Posterior vena cava (tissue), 2 donors: ENCODE measurements at regions not wholly inside any gene's neighbourhood (a gene's known extent, or its start where the extent isn't known, plus 50 kb on each side); places are given as distances from the start of the nearest gene placed in this dataset.
"Not testable (repeated sequence)": the region's sequence is repeated elsewhere in the genome, so short reads cannot be mapped to it uniquely, and the experiment has no call there.

ENCODE experiments used
- DNase-seq: peaks from one replicate; pipeline ENCODE4 v3.0.0-alpha.2; 2020; ENCODE audit warnings: low spot score
- intact Hi-C, 2 donors: fragments of 100-400 bp; cut with DNase I; formaldehyde crosslinking; loops; one replicate each; pipeline versions ENCODE4 v1.14.1 to v1.14.2; 2022 to 2023
- donor health status: DM: yes; HTN: yes; CAD: no.
- donor health status: DM: yes; HTN: yes; CAD: no.

DNA sequence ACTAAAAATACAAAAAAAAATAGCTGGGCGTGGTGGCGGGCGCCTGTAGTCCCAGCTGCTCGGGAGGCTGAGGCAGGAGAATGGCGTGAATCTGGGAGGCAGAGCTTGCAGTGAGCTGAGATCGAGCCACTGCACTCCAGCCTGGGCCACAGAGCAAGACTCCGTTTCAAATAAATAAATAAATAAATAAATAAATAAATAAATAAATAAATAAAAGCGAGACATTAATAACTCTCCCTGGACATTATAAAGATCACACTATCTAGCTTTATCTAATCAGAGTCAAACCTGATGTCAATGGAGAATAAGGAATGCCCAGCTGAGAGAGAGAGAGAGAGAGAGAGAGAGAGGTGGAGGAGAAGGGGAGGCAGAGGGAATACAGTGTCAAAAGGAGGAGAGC lies 476.2 kb downstream of the FBXO15 start:
- intact Hi-C loops, DNase-seq: not testable (repeated sequence)

DNA sequence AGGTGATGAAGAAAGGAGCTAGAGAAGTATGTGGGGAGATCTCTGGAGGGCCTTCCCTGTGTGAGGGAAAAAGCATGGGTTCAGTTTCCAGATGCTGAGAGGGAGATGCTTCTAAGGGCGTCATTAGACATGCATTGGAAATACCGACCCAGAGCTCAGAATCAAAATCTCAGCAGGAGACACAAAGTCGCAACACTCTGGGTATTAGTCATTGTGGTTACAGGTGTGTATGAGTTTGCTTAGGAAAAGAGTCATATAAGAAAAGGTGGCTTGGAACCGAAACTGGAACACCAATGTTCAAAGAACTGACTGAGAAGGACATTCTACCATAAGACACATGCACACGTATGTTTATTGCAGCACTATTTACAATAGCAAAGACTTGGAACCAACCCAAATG lies 477.1 kb downstream of the FBXO15 start:
- DNase-seq: no peak
- intact Hi-C loops: no loop called here

GRCh38 chr18:73670039-73670438 lies 477.6 kb downstream of the FBXO15 start:
- intact Hi-C loops: no loop called here
- no peak for DNase-seq

- intact Hi-C loops: no loop called here
- no peak for DNase-seq
These were observed 478.3 kb downstream of the FBXO15 start for GRCh38 chr18:73669297-73669696.

GRCh38 chr18:73668051-73668450 lies 479.6 kb downstream of the FBXO15 start:
- DNase-seq: no peak

DNA sequence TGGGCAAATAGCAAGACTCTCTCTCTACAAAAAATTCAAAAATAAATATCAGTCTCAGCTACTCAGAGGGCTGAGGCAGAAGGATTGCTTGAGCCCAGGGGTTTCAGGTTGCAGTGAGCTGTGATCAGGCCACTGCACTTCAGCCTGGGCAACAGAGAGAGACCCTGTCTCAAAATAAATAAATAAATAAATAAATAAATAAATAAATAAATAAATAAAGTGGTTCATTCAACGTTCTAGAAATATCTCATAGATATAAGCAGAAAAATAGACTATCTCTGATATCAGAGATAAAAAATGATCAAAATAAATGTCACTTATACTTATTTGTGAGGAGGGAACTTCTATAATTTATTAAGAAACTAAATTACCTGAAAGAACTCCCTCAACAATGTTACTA lies 480.9 kb downstream of the FBXO15 start:
- DNase-seq: no peak
- intact Hi-C loops: no loop called here

More at GRCh38 chr18:73668051-73668450, 479.6 kb downstream of the FBXO15 start:
- intact Hi-C loops: no loop called here

- no peak for DNase-seq
- intact Hi-C loops: no loop called here
These were observed 482.7 kb downstream of the FBXO15 start for GRCh38 chr18:73664896-73665295.

DNA sequence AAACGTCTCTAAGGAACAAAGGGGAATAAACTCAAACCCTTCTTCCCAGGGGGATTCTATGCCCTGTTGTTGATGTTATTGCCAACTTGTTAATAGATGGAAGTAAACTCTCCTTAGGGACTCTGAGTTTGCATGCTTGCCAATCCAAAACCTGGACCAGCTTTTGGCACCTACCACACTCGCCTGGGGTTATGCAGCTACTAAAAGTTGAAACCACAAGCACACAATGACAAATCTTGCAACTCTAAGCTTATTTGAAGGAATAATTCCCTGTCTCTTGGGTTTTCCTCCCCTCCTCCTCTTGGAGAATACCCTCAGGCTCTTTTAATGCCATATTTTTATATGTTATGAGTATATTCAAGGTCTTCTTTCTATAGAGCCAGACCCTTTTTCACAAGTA lies 484.1 kb downstream of the FBXO15 start:
- intact Hi-C loops: no loop called here
- no peak for DNase-seq

GRCh38 chr18:73662421-73662820 lies 485.2 kb downstream of the FBXO15 start:
- DNase-seq: no peak
- intact Hi-C loops: no loop called here

- DNase-seq: no peak
- intact Hi-C loops: no loop called here
These were observed 486.4 kb downstream of the FBXO15 start for GRCh38 chr18:73660931-73661856.

- intact Hi-C loops: no loop called here
- DNase-seq: no peak
These were observed 490.9 kb downstream of the FBXO15 start for GRCh38 chr18:73656691-73657090.

DNA sequence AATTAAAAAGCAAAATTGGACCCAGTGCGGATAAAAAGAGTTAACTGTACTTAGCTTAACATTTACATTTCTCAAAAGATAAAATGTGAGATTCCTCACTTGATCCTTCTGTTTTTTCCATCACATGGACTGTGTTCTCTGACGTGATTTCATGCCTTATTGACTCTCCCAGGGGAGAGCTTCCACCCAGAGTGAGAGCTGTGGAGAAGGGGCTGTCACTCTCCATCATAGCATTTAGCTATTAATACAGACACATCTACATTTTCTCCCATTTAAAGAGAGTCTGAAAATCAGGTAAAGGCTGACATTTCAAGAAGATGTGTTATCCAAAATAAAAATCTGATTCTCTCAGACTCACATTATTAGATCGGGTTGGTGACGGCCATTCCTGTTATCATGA lies 493.8 kb downstream of the FBXO15 start:
- intact Hi-C loops: no loop called here
- no peak for DNase-seq

DNA sequence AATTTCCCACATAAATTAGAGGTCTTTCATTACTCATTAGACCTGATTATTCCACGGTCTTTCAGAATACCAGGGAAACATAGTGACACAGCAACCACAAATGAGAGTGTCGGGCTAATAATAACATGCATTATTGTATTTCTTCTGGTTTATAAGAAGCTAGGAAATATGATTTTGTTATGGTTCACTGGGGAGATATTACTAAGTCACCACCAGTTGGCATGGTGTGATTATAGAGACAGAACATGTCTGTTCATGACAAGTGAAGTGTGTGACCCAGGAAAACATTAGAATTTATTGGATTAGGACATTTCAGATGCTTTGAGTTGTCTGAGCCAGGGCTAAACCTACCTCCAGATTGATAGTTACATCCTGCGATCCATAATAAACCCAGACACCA lies 494.4 kb downstream of the FBXO15 start:
- no peak for DNase-seq
- intact Hi-C loops: no loop called here

DNA sequence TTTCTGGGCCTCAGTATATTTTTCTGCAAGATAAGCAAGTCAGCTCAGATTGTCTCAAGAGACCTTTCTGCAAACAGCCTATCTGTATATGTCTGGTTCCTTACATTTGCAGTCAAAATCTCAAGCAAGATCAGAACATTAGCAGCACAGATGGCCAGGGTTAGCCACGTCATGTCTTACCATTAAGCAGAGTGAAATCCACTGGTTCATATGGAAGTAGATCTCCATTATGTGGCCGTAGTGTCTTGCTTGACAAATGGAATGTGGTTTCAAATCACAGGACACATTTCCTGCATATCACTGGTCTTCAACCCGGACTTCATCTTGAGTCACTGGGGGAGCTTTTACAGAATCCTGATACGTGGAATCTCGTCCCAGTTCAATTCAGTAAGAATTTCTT lies 500.2 kb downstream of the FBXO15 start:
- DNase-seq: no peak
- intact Hi-C loops: no loop called here

GRCh38 chr18:73646772-73647171 lies 500.9 kb downstream of the FBXO15 start:
- no peak for DNase-seq
- intact Hi-C loops: no loop called here

DNA sequence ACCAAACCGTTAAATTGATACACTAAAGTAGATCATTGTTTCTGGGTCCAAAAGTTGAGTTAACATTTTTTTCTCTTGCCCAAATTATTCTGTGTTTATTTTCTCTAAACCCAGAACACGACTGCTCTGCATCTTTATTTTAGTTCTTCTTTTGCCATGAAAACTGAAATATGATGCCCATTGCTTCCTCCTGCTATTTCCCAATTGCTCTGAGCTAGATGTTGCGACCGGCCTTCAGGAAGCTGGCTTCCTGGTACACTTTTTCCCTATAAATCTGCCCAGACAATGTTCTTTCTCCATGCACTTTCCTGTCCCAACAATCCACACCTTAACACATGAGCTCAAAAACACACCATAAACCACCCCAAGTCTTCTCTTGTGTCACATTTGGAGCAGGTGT lies 501.4 kb downstream of the FBXO15 start:
- intact Hi-C loops: no loop called here
- DNase-seq: no peak

- intact Hi-C loops: no loop called here
- DNase-seq: no peak
These were observed 502.4 kb downstream of the FBXO15 start for GRCh38 chr18:73645160-73645715.

- intact Hi-C loops: no loop called here
- no peak for DNase-seq
These were observed 507.8 kb downstream of the FBXO15 start for GRCh38 chr18:73639788-73640187.

DNA sequence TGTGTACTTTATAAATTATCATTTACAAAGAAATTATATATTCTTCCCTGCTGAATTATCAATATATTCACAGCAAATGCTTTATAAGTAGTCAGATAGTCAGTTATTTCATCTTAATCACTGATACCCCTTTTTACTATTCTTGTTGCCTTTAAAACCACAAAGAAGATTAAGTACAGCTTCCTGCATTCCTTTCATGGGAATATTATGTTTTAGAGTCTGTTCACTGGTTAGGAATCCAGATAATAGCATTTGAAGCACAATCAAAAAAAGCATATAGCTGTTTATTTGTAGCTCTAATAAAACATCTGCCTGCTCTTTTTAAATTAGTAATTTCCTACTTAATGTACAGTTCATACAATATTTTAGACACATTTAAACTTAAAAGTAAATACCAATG lies 508.9 kb downstream of the FBXO15 start:
- DNase-seq: no peak
- intact Hi-C loops: no loop called here

DNA sequence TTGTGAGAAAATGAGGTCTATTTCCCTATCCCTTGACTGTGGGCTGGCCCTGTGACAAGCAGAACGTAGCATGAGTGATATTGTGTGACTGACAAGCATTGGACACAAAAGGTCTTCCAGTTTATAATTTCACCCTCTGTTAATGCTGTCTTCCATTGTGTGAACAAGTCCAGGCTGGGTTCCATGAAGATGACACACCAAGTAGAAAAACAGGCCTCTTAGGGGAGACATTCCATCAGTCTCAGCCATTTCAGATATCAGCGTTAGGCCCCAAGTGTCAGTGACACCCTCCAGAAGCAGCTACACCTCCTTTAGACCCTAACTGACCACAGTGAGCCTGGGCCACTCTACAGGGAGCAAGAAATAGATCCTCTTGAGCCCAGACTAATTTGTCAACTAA lies 511.3 kb downstream of the FBXO15 start:
- intact Hi-C loops: no loop called here
- no peak for DNase-seq

GRCh38 chr18:73626859-73627258 lies 520.8 kb downstream of the FBXO15 start:
- DNase-seq: no peak
- intact Hi-C loops: no loop called here
